ENCODE measurements at regions not wholly inside any gene's neighbourhood (a gene's known extent, or its start where the extent isn't known, plus 50 kb on each side); places are given as distances from the start of the nearest gene placed in this dataset.

GRCh38 chr3:137083332-137083731 lies 125.5 kb downstream of the IL20RB start:
- no peak for TF ChIP-seq POLR2A (IDR thresholded peaks at IDR 0.05)
- intact Hi-C loops (cut with DNase I; ENCODE audit: low total_unique reads): no loop called here
- H3K27ac ChIP-seq: no peak overlapping the region
- no peak overlapping the region for H3K4me3 ChIP-seq
- H3K27me3 ChIP-seq: no peaks in the 10 kb centered on the region
- 85 to 95% methylated on average over 2 of the region's 2 CpGs for WGBS, 2 donors
- H3K36me3 ChIP-seq (ENCODE audit: low read depth, missing control alignments): no peaks in the 10 kb centered on the region
- H3K9me3 ChIP-seq: no peaks in the 10 kb centered on the region
- DNase-seq: no peak
- no peaks in the 10 kb centered on the region for H3K4me1 ChIP-seq

- WGBS, 2 donors: 89 to 93% methylated on average over 4 of the region's 4 CpGs
- no peaks in the 10 kb centered on the region for H3K27me3 ChIP-seq
- H3K4me3 ChIP-seq: no peak overlapping the region
- H3K9me3 ChIP-seq: no peaks in the 10 kb centered on the region
- no peak overlapping the region for H3K27ac ChIP-seq
- TF ChIP-seq POLR2A (IDR thresholded peaks at IDR 0.05) (no peak), CTCF (IDR thresholded peaks at IDR 0.05) (no peak)
- no peaks in the 10 kb centered on the region for H3K36me3 ChIP-seq (ENCODE audit: low read depth, missing control alignments)
- H3K4me1 ChIP-seq: no peaks in the 10 kb centered on the region
- intact Hi-C loops (cut with DNase I; ENCODE audit: low total_unique reads): no loop called here
- DNase-seq: no peak
These were observed 126.8 kb downstream of the IL20RB start for GRCh38 chr3:137084586-137084985.

- DNase-seq: no peak
- no peaks in the 10 kb centered on the region for H3K4me1 ChIP-seq
- intact Hi-C loops (cut with DNase I; ENCODE audit: low total_unique reads): no loop called here
- H3K9me3 ChIP-seq: no peaks in the 10 kb centered on the region
- H3K4me3 ChIP-seq: no peak overlapping the region
- whole genome bisulfite sequencing, 2 donors: 63 to 64% methylated on average over 3 of the region's 3 CpGs
- TF ChIP-seq POLR2A (IDR thresholded peaks at IDR 0.05): no peak
- TF ChIP-seq CTCF (IDR thresholded peaks at IDR 0.05): no peak
- no peaks in the 10 kb centered on the region for H3K27me3 ChIP-seq
- no peak overlapping the region for H3K27ac ChIP-seq
- no peaks in the 10 kb centered on the region for H3K36me3 ChIP-seq (ENCODE audit: low read depth, missing control alignments)
These were observed 139.6 kb downstream of the IL20RB start for GRCh38 chr3:137097386-137097785.

- Histone ChIP-seq H3K27ac (no peak overlapping the region), H3K36me3 (ENCODE audit: low read depth, missing control alignments) (no peaks in the 10 kb centered on the region), H3K27me3 (no peaks in the 10 kb centered on the region), H3K4me3 (no peak overlapping the region), H3K9me3 (no peaks in the 10 kb centered on the region), H3K4me1 (no peaks in the 10 kb centered on the region)
- no peak for DNase-seq
- no peak for TF ChIP-seq POLR2A (IDR thresholded peaks at IDR 0.05)
- no peak for TF ChIP-seq CTCF (IDR thresholded peaks at IDR 0.05)
- WGBS, 2 donors: 81 to 85% methylated on average over 5 of the region's 5 CpGs
- intact Hi-C loops (cut with DNase I; ENCODE audit: low total_unique reads): no loop called here
These were observed 140.1 kb downstream of the IL20RB start for GRCh38 chr3:137097852-137098251.

- Histone ChIP-seq H3K27ac (no peak overlapping the region), H3K36me3 (ENCODE audit: low read depth, missing control alignments) (no peaks in the 10 kb centered on the region), H3K9me3 (no peaks in the 10 kb centered on the region), H3K4me1 (no peaks in the 10 kb centered on the region), H3K27me3 (no peaks in the 10 kb centered on the region), H3K4me3 (no peak overlapping the region)
- no peak for DNase-seq
- WGBS, 2 donors: 77 to 82% methylated on average over 3 of the region's 3 CpGs
- intact Hi-C loops (cut with DNase I; ENCODE audit: low total_unique reads): no loop called here
- TF ChIP-seq POLR2A (IDR thresholded peaks at IDR 0.05): no peak
- TF ChIP-seq CTCF (IDR thresholded peaks at IDR 0.05): no peak
These were observed 141.8 kb downstream of the IL20RB start for GRCh38 chr3:137099364-137100219.
